Erythroblast (primary cell): ENCODE measurements at regions not wholly inside any gene's neighbourhood (a gene's known extent, or its start where the extent isn't known, plus 50 kb on each side); places are given as distances from the start of the nearest gene placed in this dataset.
A peak's percentile ranks its signal among the peaks of the same experiment; 100 is the strongest.

Experiments used
- DNase-seq, 2 experiments: peaks; one replicate each; lab custom pipeline; 2025; lab: John Stamatoyannopoulos, UW
- GATA1 ChIP-seq: IDR thresholded peaks from 2 replicates; pipeline ENCODE4 v1.6.1; 2011; ENCODE audit warnings: low read depth, mild to moderate bottlenecking, control low read depth, low read length, moderate library complexity
- POLR2A ChIP-seq: IDR thresholded peaks from 2 replicates; pipeline ENCODE4 v1.6.1; 2011; ENCODE audit warnings: mild to moderate bottlenecking, low read length

DNA sequence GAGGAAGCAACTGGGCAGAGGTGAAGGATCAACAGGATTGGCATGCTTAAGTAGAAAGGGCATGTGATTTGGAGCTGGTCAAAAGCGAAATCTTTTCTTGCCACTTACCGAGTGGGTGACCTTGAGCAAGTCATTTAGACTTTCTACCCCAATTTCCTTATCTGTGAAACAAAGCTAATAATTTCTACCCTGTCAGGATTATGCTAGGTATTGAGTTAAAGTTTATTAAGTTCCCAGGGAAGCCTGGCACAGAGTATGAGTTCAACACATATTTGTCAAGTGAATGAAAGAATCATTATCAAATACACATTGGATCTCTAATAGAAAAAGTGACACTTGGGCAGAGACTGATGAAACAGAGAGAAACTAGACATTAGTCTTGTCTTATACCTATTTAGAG lies 66.4 kb upstream of the FRMD4B start:
- DNase-seq, result no peak
- TF ChIP-seq GATA1 (no peak), POLR2A (no peak)

- TF ChIP-seq POLR2A (no peak), GATA1 (no peak)
- no peak for DNase-seq
Observed at GRCh38 chr3:69451594-69451993, 65.7 kb upstream of the FRMD4B start.

DNA sequence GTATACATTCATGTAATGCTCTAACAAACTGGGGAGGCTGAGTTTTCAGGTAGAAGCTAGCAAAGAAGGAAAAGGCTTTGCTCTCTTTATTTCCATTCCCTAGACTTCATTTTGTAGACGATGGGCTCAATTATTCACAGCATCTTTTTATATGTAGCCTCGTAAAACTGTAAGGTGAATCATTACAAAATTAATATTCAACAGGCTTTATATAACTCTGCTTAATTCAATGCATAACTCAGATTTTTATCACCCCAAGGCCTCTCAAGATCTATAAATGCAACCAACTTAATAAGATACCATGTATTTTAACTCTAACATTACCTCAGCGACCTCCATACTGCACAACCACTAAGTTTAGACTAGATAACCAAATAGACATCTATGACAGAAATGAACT lies 63.0 kb upstream of the FRMD4B start:
- DNase-seq, result no peak
- TF ChIP-seq GATA1, result no peak
- no peak for TF ChIP-seq POLR2A

DNA sequence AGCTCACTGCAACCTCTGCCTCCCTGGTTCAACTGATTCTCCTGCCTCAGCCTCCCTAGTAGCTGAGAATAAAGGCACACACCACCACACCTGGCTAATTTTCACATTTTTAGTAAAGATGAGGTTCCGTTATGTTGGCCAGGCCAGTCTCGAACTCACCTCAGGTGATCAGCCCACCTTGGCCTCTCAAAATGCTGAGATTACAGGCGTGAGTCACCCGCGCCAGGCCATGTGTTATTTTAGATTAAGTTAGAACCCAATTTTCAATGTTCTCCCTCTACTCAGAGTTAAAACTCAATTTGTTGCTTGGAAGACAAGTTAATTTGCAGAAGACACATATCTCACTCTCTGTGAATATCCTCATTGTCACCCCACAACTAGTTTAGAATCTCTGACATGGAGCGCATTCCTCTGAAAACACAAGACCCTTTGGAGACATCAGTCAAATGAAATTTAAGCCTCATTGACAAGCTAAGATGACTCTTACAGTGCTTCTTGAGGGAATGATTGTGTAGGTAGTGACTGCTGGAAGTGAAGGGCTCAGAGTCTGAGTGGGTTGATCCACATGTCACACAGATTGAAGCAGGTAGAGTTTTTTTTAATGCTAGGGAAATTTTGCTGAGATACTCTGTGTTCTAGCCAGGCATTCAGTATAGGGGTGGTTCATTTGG lies 60.6 kb upstream of the FRMD4B start:
- no peak for DNase-seq
- TF ChIP-seq GATA1 (no peak), POLR2A (no peak)

DNA sequence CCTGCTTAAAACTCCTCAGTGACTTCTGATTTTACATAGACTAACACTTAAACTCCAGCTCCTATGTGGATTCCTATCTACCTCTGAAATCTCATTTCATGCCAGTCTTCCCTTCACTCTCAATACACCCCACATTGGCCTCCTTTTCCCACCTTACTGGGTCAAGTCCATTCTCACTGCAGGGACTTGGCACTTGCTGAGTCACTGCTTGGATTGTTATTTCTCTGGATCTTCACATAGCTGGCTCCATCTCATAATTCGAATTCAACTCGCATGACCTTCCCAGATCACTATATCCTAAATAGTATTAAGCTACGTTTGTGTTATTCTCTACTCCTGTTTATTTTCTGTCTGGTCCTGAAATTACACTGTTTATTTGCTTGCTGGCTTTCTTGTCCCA lies 59.6 kb upstream of the FRMD4B start:
- DNase-seq, result no peak
- TF ChIP-seq POLR2A (no peak), GATA1 (no peak)

GRCh38 chr3:69445024-69445423 lies 59.1 kb upstream of the FRMD4B start:
- DNase-seq, result no peak
- no peak for TF ChIP-seq POLR2A
- TF ChIP-seq GATA1, result no peak

DNA sequence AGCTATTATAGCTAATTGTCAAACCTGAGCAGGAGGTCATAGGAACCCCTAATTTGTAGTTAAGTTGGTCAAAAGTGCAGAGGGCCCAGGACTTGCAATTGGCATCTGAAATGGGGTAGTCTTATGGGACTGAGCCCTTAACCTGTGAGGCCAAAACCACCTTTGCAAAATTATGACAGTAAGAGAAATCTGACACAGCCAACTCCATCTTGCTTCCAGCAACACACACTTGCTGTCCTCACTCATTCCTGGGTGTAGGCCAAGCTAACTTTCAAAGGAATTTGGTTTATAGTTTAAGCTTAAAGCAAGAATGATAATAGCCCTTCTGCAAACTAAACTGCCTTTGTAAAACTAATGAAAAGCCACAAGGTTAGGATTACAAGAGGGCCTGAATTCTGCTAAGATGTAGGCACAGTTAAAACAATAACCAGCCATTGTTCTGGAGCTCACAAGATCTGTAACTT lies 57.6 kb upstream of the FRMD4B start:
- TF ChIP-seq POLR2A (no peak), GATA1 (no peak)
- no peak for DNase-seq

DNA sequence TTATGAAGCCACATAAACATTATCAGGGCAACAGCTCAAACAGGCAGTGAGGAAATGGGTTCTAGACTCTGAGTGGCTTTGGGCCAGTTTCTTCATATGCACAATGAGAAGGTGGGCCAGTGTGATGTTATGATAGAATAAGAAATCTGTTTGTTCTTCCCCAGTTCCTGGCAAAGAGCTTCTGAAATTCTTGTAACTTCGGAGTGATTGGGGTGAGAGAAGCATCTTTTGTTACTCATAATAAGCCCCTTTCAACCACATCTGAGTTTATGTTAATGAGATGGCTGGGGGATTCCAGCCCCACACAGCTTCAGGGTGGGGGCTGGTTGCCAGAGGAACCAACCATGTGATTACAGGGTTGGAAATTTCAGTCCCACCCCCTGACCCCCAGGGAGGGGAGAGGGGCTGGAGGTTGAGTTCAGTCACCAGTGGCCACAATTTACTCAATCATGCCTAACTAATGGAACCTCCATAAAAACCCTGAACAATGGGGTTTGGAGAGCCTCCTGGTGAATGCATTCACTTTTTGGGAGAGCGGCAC lies 57.0 kb upstream of the FRMD4B start:
- DNase-seq, result no peak
- TF ChIP-seq POLR2A (no peak), GATA1 (no peak)

DNA sequence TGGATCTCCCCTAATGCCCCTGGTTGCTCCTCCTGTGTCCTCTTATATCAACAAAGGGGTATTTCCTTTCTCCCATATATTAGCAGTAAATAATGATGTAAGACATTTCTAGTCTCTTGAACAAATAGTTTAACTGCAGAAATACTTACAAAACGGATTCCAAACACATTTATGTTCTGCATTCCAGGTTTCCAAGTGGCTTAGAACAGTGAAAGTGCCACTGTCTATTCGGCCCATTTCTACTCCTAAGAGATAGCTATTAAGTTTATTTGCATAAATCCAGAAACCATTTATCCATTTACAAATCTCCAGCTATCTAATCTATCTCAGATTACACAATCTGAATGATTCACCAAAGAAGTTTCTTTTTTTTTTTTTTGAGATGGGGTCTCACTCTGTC lies 55.8 kb upstream of the FRMD4B start:
- TF ChIP-seq POLR2A (no peak), GATA1 (no peak)
- DNase-seq, result no peak

DNA sequence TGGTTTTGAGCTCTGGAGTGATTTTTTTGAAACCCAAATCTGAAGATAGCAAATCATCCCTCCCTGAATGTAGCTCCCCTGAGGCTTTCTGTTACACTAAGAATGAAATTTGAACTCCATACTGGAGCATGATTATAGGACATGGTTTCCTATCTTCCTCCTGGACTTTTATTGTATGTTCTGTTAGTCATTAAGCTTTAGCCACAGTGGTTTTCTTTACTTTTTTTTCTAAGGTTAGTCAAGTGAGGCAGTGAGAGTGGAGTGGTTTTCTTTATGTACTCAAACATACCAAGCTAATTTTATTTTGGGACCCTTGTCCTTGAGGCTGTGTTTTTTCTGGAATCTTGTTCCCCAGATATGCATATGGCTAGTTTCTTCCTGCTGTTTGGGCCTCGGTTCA lies 55.2 kb upstream of the FRMD4B start:
- TF ChIP-seq GATA1 (no peak), POLR2A (no peak)
- no peak for DNase-seq

DNA sequence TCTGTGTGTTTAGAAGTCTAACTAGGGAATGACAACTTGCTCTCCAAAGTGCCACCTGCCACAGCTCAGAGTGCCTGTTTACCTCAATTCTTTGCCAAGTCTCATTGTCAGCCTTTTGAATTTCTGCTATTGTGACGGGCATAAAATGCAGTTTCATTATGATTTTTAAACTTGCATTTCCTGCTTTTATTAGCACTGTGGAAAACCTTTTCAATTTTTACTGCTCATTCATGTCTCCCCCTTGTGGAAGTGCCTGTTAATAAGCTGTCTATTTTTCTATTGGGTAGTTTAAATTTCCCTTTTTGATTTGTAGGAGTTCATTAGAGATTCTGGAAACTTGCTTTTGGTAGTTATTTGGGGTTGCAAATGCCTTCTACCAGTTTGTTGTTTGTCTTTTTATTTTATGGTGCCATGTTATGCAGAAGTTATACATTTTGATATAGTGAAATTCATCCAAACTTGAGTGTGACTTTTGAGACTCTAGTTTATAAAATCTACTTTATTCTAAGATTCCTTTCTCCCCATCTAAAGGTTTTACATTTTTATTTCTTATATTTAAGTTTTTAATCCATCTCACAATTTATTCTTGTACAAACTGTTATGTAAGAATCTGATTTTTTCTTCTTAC lies 53.9 kb upstream of the FRMD4B start:
- no peak for TF ChIP-seq GATA1
- no peak for TF ChIP-seq POLR2A
- DNase-seq, result peak; percentile 6 to 24

GRCh38 chr3:69438476-69438875 lies 52.6 kb upstream of the FRMD4B start:
- DNase-seq, result no peak
- TF ChIP-seq GATA1, result no peak
- no peak for TF ChIP-seq POLR2A

DNA sequence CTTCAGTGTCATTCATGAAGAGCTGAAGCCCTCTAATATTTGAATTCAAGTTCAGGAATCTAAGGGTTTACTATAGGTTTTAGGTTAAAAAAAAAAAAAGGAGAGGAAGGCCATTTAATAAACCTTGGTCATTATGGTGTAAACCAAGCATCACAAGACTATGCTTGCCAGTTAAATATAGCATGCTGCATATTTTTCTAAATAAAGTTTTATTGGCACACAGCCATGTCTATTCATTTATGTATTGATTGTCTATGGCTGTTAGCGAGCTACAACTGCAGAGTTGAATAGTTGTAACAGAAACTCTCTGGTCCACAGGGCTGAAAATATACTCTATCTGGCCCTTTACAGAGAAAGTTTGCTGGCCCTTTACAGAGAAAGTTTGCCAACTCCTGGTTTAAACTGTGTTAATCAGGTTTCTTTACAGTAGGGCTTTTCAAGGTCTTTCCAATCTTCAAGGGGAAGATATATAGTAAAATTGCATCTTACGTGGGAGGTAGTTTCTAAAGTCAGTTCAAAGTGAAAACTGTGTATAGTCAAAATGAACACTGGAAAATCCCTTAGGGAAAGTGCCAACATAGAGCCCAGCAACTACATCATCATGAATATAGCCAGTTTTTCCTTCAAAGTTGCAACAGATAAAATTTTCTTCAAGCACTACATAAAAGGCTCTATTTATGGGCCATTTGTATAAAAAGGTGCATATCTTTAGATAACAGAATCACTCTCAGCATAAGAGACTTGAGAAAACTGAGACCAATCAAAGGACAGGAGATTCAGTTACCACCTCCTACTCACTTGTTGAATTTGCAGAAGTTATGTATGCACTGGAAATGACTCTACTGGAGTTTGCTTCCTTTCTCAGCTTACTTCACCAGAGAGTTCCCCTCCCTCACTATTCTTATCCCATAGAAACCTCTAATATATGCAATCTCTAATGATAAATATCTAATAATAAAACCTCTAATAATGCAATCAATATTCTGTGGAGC lies 49.7 kb upstream of the FRMD4B start:
- DNase-seq, result no peak
- TF ChIP-seq POLR2A (no peak), GATA1 (no peak)
